GM12891 (cell line): ENCODE measurements at regions not wholly inside any gene's neighbourhood (a gene's known extent, or its start where the extent isn't known, plus 50 kb on each side); places are given as distances from the start of the nearest gene placed in this dataset.
"Not testable (repeated sequence)": the region's sequence is repeated elsewhere in the genome, so short reads cannot be mapped to it uniquely, and the experiment has no call there.

Source experiments
- DNase-seq: peaks from one replicate; pipeline ENCODE4 v3.0.0; 2011; ENCODE audit warnings: low spot score; ENCODE audit not compliant: insufficient read length
- FAIRE-seq: peaks from 2 replicates; lab custom pipeline; 2011; peaks lifted over from hg19 to GRCh38; lab: Jason Lieb, UNC
- PAX5 ChIP-seq: IDR thresholded peaks from 2 replicates; pipeline ENCODE4 v1.6.1; 2011; ENCODE audit warnings: low read length, moderate library complexity, mild to moderate bottlenecking; ENCODE audit not compliant: insufficient read depth, severe bottlenecking
- POLR2A ChIP-seq: IDR thresholded peaks from 2 replicates; pipeline ENCODE4 v1.6.1; 2011; ENCODE audit warnings: low read depth, low read length, control low read depth
- POLR2AphosphoS5 ChIP-seq: IDR thresholded peaks from 2 replicates; pipeline ENCODE4 v1.6.1; 2011; ENCODE audit warnings: low read depth, low read length, control low read depth
- POU2F2 ChIP-seq: IDR thresholded peaks from 2 replicates; pipeline ENCODE4 v1.6.1; 2011; ENCODE audit warnings: low read depth, mild to moderate bottlenecking, control low read depth, low read length, moderate library complexity
- SPI1 ChIP-seq: IDR thresholded peaks from 2 replicates; pipeline ENCODE4 v1.6.1; 2011; ENCODE audit warnings: low read depth, low read length, control low read depth
- TAF1 ChIP-seq: IDR thresholded peaks from 2 replicates; pipeline ENCODE4 v1.6.1; 2011; ENCODE audit warnings: low read depth, low read length, control low read depth

- FAIRE-seq (no peak), DNase-seq (no peak)
- TF ChIP-seq POU2F2 (no peak), TAF1 (no peak), PAX5 (no peak), SPI1 (no peak)
These were observed 447.5 kb upstream of the COX7C start for GRCh38 chr5:86170194-86170593.

- peak; percentile 76 for FAIRE-seq
- no peak for DNase-seq
These were observed 442.5 kb upstream of the COX7C start for GRCh38 chr5:86175224-86175623.

GRCh38 chr5:86199287-86199686 lies 418.5 kb upstream of the COX7C start:
- FAIRE-seq, result no peak
- TF ChIP-seq POLR2A, result no peak
- no peak for TF ChIP-seq TAF1
- no peak for DNase-seq

More at GRCh38 chr5:86175224-86175623, 442.5 kb upstream of the COX7C start:
- TF ChIP-seq POU2F2 (peak; percentile 88), SPI1 (no peak), POLR2AphosphoS5 (no peak), POLR2A (no peak)

GRCh38 chr5:86228147-86228546 lies 389.6 kb upstream of the COX7C start:
- no peak for TF ChIP-seq TAF1
- no peak for TF ChIP-seq SPI1
- TF ChIP-seq PAX5, result no peak
- DNase-seq (no peak), FAIRE-seq (no peak)

GRCh38 chr5:86232246-86232645 lies 385.5 kb upstream of the COX7C start:
- TF ChIP-seq POLR2A, result no peak
- no peak for TF ChIP-seq POU2F2
- TF ChIP-seq SPI1, result no peak
- no peak for TF ChIP-seq TAF1
- no peak for TF ChIP-seq PAX5
- TF ChIP-seq POLR2AphosphoS5, result no peak
- FAIRE-seq (no peak), DNase-seq (no peak)

- DNase-seq, result no peak
- FAIRE-seq, result no peak
- TF ChIP-seq TAF1 (no peak), POLR2A (no peak), POLR2AphosphoS5 (no peak), POU2F2 (no peak), PAX5 (no peak), SPI1 (no peak)
These were observed 373.6 kb upstream of the COX7C start for GRCh38 chr5:86244153-86244552.

- FAIRE-seq (no peak), DNase-seq (no peak)
- no peak for TF ChIP-seq POU2F2
- TF ChIP-seq POLR2A, result no peak
- TF ChIP-seq POLR2AphosphoS5, result no peak
These were observed 359.9 kb upstream of the COX7C start for GRCh38 chr5:86257871-86258270.

GRCh38 chr5:86284400-86285190 lies 333.1 kb upstream of the COX7C start:
- not testable (repeated sequence) for DNase-seq, FAIRE-seq

- not testable (repeated sequence) for DNase-seq, FAIRE-seq
These were observed 330.3 kb upstream of the COX7C start for GRCh38 chr5:86287437-86287836.

- FAIRE-seq, DNase-seq: not testable (repeated sequence)
These were observed 328.0 kb upstream of the COX7C start for GRCh38 chr5:86289786-86290185.

- not testable (repeated sequence) for DNase-seq, FAIRE-seq
These were observed 324.9 kb upstream of the COX7C start for GRCh38 chr5:86292811-86293210.

GRCh38 chr5:86302643-86303042 lies 315.1 kb upstream of the COX7C start:
- not testable (repeated sequence) for DNase-seq, FAIRE-seq

GRCh38 chr5:86305050-86305449 lies 312.7 kb upstream of the COX7C start:
- not testable (repeated sequence) for DNase-seq
- peak; percentile 31 for FAIRE-seq
